ENCODE measurements at regions not wholly inside any gene's neighbourhood (a gene's known extent, or its start where the extent isn't known, plus 50 kb on each side); places are given as distances from the start of the nearest gene placed in this dataset.
"Not testable (repeated sequence)": the region's sequence is repeated elsewhere in the genome, so short reads cannot be mapped to it uniquely, and the experiment has no call there.

DNA sequence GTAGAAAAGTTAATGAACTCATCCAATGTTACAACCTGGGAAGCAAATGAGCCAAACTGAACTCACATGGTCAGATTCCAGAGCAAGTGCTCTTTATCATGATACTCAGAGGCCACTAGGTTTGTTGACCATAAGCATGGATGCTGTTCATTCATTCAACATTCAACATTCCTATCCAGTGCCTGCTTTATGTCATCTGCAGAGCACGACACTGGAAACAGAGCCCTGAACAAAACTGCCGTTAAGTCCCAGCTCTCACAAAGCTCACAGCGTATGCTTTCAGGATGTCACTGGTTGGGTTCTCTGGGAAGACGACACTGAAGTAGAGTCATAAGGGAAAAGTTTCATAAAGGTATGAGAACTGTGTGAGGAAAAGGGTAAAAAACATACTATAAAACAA is 105.8 kb upstream of the TRIM77 start:
- intact Hi-C loops (cut with DNase I; ENCODE audit: low total_unique reads): no loop called here
- 81 to 89% (median 87%) methylated on average over 4 of the region's 4 CpGs for WGBS, 5 donors
- H3K4me1 ChIP-seq: no peaks in the 10 kb centered on the region
- H3K27me3 ChIP-seq (replicated peaks in 1 of 7): no peaks in the 10 kb centered on the region
- no peak overlapping the region for H3K27ac ChIP-seq
- no peak for TF ChIP-seq POLR2A (IDR thresholded peaks at IDR 0.05)
- TF ChIP-seq POLR2AphosphoS5 (IDR thresholded peaks at IDR 0.05): no peak
- TF ChIP-seq, protein P1, sequence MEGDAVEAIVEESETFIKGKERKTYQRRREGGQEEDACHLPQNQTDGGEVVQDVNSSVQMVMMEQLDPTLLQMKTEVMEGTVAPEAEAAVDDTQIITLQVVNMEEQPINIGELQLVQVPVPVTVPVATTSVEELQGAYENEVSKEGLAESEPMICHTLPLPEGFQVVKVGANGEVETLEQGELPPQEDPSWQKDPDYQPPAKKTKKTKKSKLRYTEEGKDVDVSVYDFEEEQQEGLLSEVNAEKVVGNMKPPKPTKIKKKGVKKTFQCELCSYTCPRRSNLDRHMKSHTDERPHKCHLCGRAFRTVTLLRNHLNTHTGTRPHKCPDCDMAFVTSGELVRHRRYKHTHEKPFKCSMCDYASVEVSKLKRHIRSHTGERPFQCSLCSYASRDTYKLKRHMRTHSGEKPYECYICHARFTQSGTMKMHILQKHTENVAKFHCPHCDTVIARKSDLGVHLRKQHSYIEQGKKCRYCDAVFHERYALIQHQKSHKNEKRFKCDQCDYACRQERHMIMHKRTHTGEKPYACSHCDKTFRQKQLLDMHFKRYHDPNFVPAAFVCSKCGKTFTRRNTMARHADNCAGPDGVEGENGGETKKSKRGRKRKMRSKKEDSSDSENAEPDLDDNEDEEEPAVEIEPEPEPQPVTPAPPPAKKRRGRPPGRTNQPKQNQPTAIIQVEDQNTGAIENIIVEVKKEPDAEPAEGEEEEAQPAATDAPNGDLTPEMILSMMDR (IDR thresholded peaks at IDR 0.05 in 8 of 11, conservative IDR thresholded peaks at IDR 0.05 in 3 of 11): no peak
- H3K9me3 ChIP-seq: peaks cover 0 to 15% (median 8%) of the 10 kb centered on the region in 8 donors
- H3K36me3 ChIP-seq: no peaks in the 10 kb centered on the region
- DNase-seq: no peak
- no peak overlapping the region for H3K4me3 ChIP-seq

DNA sequence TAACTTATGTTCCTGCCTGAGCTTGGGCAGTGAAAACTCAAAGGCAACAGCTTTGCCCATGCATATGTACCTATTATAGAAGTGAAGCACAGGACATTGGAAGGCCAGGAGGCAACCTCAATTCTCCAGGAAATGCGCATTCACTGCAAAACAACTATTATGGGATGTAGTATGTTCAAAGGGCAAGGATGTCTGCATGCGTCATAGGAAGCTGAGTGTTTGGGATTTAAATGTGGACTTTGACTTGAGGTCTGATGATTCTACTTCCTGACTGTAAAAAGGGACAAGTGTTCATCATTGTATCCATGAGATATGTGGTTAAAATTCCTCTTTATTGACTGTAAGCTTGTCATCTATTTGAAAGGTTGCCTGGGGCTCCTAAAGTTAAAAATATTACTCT is 103.3 kb upstream of the TRIM77 start:
- H3K36me3 ChIP-seq; H3K27me3 ChIP-seq (replicated peaks in 1 of 7); intact Hi-C loops (cut with DNase I; ENCODE audit: low total_unique reads); DNase-seq; H3K4me1 ChIP-seq; H3K4me3 ChIP-seq: not testable (repeated sequence)
- WGBS, 5 donors: 61 to 76% (median 67%) methylated on average over 2 of the region's 2 CpGs
- Histone ChIP-seq H3K9me3 (peaks cover 0 to 15% (median 6%) of the 10 kb centered on the region in 8 donors), H3K27ac (peak overlapping the region in 5 of 8 donors; percentile 20 to 74 (median 64))
- TF ChIP-seq POLR2AphosphoS5 (IDR thresholded peaks at IDR 0.05): peak in 1 of 3 donors; percentile 52

DNA sequence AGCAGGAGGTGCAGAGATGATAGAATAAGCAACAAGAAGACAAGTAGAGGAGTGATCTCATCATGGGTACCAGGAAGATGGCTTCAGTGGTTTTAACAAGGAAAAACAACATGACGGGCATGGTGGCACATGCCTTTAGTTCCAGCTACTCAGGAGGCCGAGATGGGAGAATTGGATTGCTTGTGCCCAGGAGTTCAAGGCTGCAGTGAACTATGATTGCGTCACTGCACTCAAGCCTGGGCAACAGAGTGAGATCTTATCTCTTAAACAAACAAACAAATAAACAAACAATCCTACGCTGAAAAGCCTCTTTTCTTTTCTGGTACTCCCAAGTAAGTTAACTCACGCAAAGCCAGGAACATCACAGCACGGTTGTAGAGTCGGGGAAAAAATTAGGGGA is 102.6 kb upstream of the TRIM77 start:
- 73 to 85% (median 79%) methylated on average over 7 of the region's 7 CpGs for WGBS, 5 donors
- H3K9me3 ChIP-seq; H3K27me3 ChIP-seq (replicated peaks in 1 of 7); DNase-seq; H3K4me1 ChIP-seq; intact Hi-C loops (cut with DNase I; ENCODE audit: low total_unique reads); H3K4me3 ChIP-seq; H3K36me3 ChIP-seq: not testable (repeated sequence)
- peak overlapping the region in 4 of 8 donors; percentile 42 to 74 (median 58) for H3K27ac ChIP-seq

DNA sequence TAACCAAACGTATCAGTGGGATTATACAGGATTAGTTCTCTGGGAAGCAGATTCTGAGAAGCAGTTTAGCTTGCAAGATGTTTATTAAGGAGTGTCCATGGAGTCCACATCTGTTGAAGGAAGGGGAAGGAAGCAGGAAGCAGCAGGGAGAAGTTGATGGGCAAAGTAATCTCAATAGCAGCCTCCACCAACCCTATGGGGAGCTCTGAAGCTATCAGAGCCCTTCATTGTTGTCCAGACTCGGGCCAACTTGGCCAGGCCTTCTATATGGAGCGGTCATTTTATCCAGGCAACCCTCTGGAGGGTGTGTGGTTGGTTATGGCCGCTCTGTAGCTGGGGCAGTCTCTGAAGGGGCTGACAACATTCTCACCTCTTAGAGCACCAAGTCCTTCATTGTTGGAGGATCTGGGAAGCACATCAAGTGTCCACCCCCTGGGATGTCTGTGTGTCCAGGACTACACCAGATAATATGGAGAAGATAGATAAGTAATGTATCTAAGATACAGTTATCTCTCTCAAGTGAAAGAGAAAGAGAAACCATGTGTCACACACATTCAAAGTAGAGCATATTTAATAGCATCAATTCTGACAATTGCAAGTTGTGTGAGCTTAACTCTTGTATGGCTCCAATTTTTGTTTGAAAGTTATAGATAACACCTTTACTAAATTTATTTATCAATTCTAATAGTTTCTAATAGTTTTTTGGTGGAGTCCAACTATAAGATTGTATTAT is 101.7 kb upstream of the TRIM77 start:
- DNase-seq: no peak
- peaks cover 0 to 10% (median 0%) of the 10 kb centered on the region in 6 donors for H3K4me1 ChIP-seq
- TF ChIP-seq, protein P1 (IDR thresholded peaks at IDR 0.05 in 8 of 11, conservative IDR thresholded peaks at IDR 0.05 in 3 of 11): no peak
- no peak for TF ChIP-seq POLR2A (IDR thresholded peaks at IDR 0.05)
- no peak for TF ChIP-seq POLR2AphosphoS5 (IDR thresholded peaks at IDR 0.05)
- no peaks in the 10 kb centered on the region for H3K27me3 ChIP-seq (replicated peaks in 1 of 7)
- no peaks in the 10 kb centered on the region for H3K36me3 ChIP-seq
- H3K27ac ChIP-seq: peak overlapping the region in 2 of 8 donors; percentile 52 to 74
- WGBS, 5 donors: 54 to 74% (median 63%) methylated on average over 4 of the region's 4 CpGs
- no peaks in the 10 kb centered on the region for H3K9me3 ChIP-seq
- intact Hi-C loops (cut with DNase I; ENCODE audit: low total_unique reads): no loop called here
- no peak overlapping the region for H3K4me3 ChIP-seq

DNA sequence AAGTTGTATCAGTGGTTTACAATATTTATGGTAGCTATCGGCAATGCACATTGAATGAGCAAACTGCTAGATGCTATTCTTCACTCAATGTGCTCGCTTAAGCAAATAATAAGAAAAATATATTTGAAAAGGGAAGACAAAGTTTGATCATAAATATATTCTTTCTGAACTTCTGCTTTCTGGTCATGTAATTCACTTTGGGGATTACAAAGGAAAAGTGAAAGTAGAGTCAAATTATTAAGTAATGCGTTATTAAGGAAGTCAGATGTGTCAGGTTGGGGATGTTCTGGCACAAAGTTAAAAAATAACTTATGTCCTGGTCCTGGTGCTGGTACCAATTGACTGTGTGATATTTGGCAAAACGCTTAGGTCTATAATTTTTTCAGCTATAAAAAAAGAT is 98.0 kb upstream of the TRIM77 start:
- 31 to 45% (median 38%) methylated on average over 4 of the region's 4 CpGs for WGBS, 5 donors
- H3K27ac ChIP-seq: no peak overlapping the region
- H3K4me3 ChIP-seq: no peak overlapping the region
- no peaks in the 10 kb centered on the region for H3K27me3 ChIP-seq (replicated peaks in 1 of 7)
- H3K36me3 ChIP-seq: no peaks in the 10 kb centered on the region
- TF ChIP-seq, protein P1 (IDR thresholded peaks at IDR 0.05 in 8 of 11, conservative IDR thresholded peaks at IDR 0.05 in 3 of 11): no peak
- TF ChIP-seq POLR2AphosphoS5 (IDR thresholded peaks at IDR 0.05) (no peak), POLR2A (IDR thresholded peaks at IDR 0.05) (no peak)
- no peaks in the 10 kb centered on the region for H3K9me3 ChIP-seq
- intact Hi-C loops (cut with DNase I; ENCODE audit: low total_unique reads): no loop called here
- no peak for DNase-seq
- H3K4me1 ChIP-seq: peaks cover 0 to 10% (median 0%) of the 10 kb centered on the region in 6 donors
